RPMI7951 (cell line): ENCODE measurements at regions not wholly inside any gene's neighbourhood (a gene's known extent, or its start where the extent isn't known, plus 50 kb on each side); places are given as distances from the start of the nearest gene placed in this dataset.
A peak's percentile ranks its signal among the peaks of the same experiment; 100 is the strongest.
"Not testable (repeated sequence)": the region's sequence is repeated elsewhere in the genome, so short reads cannot be mapped to it uniquely, and the experiment has no call there.

Source experiments
- DNase-seq: peaks from one replicate; pipeline ENCODE4 v3.0.0-alpha.2; 2012; ENCODE audit warnings: low read depth

- DNase-seq: no peak
Observed at GRCh38 chr7:34207810-34208209, 302.5 kb downstream of the BMPER start.

GRCh38 chr7:34208878-34209621 lies 303.7 kb downstream of the BMPER start:
- peak; percentile 76 for DNase-seq

- DNase-seq: no peak
Observed at GRCh38 chr7:34211018-34211417, 305.7 kb downstream of the BMPER start.

- no peak for DNase-seq
Observed at GRCh38 chr7:34217972-34218371, 312.6 kb downstream of the BMPER start.

- no peak for DNase-seq
Observed at GRCh38 chr7:34219153-34219718, 313.9 kb downstream of the BMPER start.

- peak; percentile 26 for DNase-seq
Observed at GRCh38 chr7:34220506-34221185, 315.3 kb downstream of the BMPER start.

GRCh38 chr7:34222316-34222715 lies 317.0 kb downstream of the BMPER start:
- DNase-seq: no peak

GRCh38 chr7:34222722-34223121 lies 317.4 kb downstream of the BMPER start:
- DNase-seq: no peak

- DNase-seq: no peak
Observed at GRCh38 chr7:34224281-34224680, 318.9 kb downstream of the BMPER start.

- DNase-seq: no peak
Observed at GRCh38 chr7:34225193-34225592, 319.9 kb downstream of the BMPER start.

GRCh38 chr7:34227525-34227924 lies 322.2 kb downstream of the BMPER start:
- no peak for DNase-seq

GRCh38 chr7:34235101-34235500 lies 329.8 kb downstream of the BMPER start:
- not testable (repeated sequence) for DNase-seq

GRCh38 chr7:34236057-34236456 lies 330.7 kb downstream of the BMPER start:
- DNase-seq: no peak

- no peak for DNase-seq
Observed at GRCh38 chr7:34236839-34237492, 331.6 kb downstream of the BMPER start.

- DNase-seq: no peak
Observed at GRCh38 chr7:34237493-34237849, 332.1 kb downstream of the BMPER start.

GRCh38 chr7:34240417-34240816 lies 335.1 kb downstream of the BMPER start:
- DNase-seq: no peak

- no peak for DNase-seq
Observed at GRCh38 chr7:34242391-34242790, 337.1 kb downstream of the BMPER start.

GRCh38 chr7:34245246-34245645 lies 339.9 kb downstream of the BMPER start:
- DNase-seq: no peak

GRCh38 chr7:34247468-34247867 lies 342.1 kb downstream of the BMPER start:
- peak; percentile 80 for DNase-seq

- DNase-seq: no peak
Observed at GRCh38 chr7:34249192-34249591, 343.9 kb downstream of the BMPER start.

GRCh38 chr7:34260279-34260678 lies 354.9 kb downstream of the BMPER start:
- DNase-seq: peak; percentile 93

GRCh38 chr7:34263168-34263567 lies 357.8 kb downstream of the BMPER start:
- DNase-seq: no peak

GRCh38 chr7:34269084-34269483 lies 363.7 kb downstream of the BMPER start:
- DNase-seq: no peak
